Hematopoietic multipotent progenitor cell treated with erythropoietin and hydrocortisone succinate and interleukin-3 and kit ligand, for 8 days (in vitro differentiated cells): ENCODE measurements at regions not wholly inside any gene's neighbourhood (a gene's known extent, or its start where the extent isn't known, plus 50 kb on each side); places are given as distances from the start of the nearest gene placed in this dataset.

Experiments
- DNase-seq: peaks from one replicate; pipeline ENCODE4 v3.0.0-alpha.2; 2015

DNA sequence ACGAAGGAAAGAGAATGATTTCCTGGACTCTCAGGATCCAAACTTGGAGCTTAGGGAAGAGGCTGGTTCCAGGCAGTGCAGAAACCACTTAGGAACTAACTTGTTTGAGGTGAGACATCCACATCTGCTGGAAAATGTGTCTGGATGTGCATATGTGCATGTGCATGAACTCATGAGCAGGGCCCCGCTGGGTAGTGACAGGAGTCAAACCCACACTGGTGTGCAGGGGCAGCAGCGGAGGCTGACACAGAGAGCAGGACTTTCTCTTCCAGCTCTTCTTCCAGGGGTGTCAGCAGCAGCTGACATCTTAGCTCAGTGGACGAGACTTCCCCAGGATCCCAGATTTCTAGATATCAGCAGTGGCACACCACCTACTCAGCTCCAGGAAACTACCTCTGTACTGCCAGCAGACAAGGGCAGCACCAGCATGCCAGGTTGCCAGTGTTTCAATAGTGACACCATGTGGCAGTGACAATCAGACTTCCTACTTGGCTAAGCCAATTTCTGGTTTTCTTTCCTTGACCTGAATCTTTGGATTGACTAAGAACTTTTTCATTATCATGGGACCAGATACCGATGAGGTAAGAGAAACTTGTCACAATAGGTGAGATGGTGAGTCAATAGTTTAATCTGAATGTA lies 227.5 kb upstream of the ZC3H12C start:
- no peak for DNase-seq

DNA sequence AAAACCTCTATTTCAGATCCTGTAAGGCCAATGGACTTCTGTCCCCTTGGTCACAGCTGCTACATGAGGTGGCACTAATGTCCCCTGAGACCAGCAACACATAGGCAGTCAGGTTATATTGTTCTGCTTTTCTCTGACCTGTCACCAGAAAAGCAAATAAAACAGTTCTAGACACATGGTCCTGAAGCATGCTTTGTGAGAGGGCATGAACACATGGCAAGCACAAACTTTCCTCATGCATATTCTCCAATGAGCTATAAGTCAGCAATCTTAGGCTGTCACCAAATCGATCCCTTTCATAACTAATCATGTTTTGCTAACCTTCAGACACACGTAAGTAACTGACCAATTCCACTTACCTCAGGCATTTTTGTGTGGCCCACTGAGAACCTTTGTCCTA lies 225.4 kb upstream of the ZC3H12C start:
- no peak for DNase-seq

DNA sequence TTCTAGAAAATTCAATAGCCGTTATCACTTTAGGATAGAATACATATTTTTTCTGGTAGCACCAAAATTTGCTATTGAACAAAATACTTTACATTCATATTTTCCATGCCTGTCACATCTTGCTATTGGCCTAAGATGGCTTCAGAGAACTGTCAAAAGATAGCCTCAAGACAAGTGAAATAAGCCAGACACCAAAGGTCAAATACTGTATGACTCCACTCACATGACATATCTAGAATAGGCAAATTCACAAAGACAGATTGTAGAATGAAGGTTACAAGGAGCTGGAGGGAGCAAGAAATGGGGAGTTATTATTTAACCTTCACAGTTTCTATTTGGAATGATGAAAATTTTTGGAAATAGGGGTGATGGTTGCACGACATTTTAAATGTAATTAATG lies 223.7 kb upstream of the ZC3H12C start:
- DNase-seq, result no peak

- no peak for DNase-seq
Measured at GRCh38 chr11:109870297-109870696, 222.9 kb upstream of the ZC3H12C start.

DNA sequence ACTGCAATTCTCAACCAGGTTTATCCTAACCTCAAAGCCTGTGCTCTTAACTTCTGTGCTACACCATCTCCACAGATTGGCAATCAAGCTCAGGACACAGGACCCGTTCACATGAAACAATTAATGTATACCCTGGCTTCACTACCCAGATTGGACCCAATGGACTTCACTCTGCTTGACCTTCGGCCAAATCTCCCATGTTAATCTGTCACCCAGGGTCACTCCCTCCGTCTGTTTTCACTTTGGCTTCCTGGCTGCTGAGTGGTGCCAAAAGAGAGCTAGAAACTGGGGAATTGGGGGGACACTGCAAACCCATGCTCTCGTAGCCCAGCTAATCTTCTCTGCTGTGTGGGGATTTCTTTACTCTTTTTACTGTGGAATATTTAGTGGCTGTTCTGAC lies 216.1 kb upstream of the ZC3H12C start:
- no peak for DNase-seq

DNA sequence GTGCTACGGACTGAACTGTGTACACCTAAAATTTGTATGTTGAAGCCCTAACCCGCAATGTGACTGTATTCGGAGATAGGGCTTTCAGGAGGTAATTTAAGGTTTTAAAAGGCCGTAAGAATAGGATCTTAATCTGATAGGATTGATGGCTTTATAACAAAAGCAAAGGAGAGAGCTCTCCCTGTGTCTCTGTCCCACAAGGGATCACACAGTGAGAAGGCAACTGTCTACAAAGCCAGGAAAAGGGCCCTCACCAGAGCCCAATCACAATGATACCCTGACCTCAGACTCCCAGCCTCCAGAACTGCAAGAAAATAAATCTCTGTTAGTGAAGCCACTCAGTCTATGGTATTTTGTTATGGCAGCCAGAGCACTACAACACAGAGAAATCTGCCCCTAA lies 208.7 kb upstream of the ZC3H12C start:
- DNase-seq, result no peak

GRCh38 chr11:109885006-109885405 lies 208.2 kb upstream of the ZC3H12C start:
- DNase-seq, result no peak

DNA sequence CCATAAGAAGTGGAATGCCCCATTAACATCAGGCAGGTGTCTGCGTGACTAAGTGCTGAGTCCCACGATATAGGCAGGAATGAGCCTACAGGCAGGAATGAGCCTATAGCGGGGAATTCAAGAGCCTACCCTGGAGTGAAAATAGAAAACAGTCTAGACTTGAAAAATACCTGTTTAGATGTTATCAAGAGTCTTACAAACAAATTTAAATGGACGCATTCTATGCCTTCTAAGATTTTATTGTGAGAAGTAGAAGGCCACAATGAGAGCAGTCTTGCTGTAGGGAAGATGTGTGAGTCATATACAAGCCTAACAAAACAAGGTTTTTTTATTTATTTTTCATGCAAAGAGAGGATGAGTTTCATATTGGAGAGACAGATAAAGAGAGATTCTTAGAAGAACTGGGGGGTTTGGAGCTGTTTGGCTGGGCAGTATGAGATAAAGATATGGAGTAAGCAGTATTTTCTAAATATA lies 200.8 kb upstream of the ZC3H12C start:
- DNase-seq, result peak; percentile 78

DNA sequence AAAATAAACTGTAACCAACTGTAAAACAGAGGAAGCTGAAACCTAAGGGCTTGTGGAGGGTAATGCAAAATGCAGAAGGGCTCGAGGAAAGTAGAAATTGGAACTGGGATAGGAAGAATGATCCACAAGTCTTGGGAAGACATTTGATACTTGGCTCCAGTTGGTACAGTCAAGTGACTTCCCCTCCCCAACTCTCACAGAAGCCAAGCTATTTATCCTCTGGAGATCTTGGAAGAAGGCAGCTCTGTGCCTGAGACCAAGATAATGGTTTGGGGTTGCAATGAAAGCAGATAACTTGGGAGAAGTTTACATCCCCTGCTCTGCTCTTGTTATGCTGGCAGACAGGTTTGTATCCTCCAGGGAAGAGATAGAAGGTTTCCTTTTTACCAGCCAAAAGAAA lies 198.9 kb upstream of the ZC3H12C start:
- peak; percentile 4 for DNase-seq

DNA sequence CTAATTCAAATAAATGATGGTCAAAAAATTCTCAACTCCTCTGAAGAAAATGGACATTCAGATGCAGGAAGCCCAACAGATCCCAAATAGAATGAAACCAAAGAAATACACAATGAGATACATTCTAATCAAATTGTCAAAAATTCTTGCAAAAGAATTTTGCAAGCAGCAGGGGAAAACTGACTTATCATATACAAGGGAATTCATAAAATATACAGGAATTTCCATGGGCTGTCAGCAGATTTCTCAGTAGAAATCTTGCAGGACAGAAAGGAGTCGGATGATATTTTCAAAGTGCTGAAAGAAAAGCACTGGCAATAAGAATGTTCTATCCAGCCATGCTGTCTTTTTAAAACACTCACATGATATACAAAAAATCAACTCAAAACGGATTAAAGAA lies 194.6 kb upstream of the ZC3H12C start:
- no peak for DNase-seq

GRCh38 chr11:109902764-109903433 lies 190.3 kb upstream of the ZC3H12C start:
- DNase-seq, result peak; percentile 74

DNA sequence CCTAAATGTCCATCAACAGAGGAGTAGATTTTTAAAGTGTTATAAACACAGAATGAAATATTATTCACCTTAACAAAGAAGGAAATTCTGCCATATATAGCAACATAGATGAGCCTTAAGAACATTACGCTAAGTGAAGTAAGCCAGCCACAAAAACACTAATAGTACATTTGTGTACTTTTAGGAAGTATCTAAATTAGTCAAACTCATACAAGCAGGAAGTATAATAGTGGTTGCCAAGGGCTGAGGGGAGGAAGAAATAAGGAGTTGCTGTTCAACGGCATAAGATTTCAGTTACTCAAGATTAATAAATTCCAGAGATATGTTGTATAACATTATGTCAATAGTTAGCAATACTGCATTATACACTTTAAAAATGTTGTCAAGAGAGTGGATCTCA lies 181.7 kb upstream of the ZC3H12C start:
- DNase-seq, result no peak

GRCh38 chr11:109914038-109914437 lies 179.2 kb upstream of the ZC3H12C start:
- DNase-seq, result no peak

DNA sequence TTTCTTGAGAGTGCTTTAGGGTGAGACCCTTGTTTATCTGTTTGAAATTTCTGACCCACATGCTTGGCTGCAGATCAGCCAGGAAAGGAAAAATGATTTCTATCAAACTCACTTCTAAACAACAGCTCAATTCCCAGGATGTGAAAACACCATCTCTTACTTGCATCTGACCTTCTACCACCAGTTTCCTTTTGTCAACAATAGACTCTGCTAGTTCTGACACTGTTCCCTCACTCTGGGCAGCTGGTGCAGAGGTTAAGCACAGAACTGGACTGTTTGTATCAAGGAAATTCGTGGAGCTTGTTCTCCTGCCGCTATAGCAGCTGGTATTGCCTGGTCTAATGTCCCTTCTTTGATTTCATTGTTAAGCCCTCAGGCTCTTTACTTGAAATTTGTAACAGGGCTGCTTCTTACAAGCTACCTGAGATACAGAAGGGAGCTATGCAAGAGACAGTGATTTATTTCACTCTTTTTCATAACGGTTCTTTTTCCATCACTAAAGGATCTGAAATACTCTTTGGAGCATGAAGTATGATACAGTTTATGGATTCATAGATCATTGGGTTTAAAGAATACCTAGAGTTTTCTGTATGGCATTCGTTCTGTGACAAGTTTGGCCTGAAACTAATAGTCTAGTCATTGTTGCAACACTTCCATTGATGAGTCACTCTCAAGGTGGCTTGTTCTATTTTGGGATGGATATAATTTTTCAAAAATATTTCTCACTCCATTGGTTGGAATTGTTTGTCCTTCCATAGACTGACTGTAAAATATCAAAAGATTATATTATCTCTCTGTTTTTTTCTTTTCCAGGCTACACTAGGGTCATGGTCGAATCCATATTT lies 178.2 kb upstream of the ZC3H12C start:
- DNase-seq, result no peak

GRCh38 chr11:109926941-109927340 lies 166.3 kb upstream of the ZC3H12C start:
- DNase-seq, result no peak

- DNase-seq, result no peak
Measured at GRCh38 chr11:109929308-109929707, 163.9 kb upstream of the ZC3H12C start.

DNA sequence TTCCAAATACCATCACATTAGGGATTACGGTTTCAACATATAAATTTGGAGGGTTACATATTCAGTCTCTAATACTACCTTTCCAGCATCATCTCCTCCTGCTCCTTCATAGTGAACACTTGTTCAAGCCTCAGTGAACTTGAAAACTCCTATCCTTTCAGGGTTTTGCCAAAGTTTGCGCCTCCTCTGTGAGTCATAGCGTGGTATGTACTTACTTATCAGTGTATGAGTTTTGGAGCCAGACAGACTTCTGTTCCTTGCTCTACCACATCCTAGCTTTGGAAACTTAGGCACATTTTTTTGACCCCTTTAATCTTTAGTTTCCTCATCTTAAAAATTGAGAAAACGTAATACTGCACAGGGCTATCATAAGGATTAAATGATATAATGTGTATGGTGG lies 160.1 kb upstream of the ZC3H12C start:
- no peak for DNase-seq

DNA sequence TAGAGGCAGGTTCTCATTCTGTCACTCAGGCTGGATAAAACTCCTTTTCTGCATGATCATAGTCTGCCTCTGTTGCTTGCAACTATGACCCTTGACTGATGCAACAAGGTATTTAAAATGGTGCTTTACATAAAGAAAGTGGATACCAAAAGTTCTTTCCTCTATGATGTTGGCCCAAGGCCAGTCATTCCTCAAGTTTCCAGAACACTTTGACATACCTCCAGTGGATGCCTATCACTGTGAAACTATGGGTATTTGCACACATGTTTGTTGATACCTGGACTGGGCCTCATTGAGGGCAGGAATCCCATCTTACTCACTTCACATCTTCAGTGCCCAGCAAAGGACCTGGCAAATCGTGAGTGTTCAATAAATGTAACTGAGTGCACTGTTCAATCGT lies 159.0 kb upstream of the ZC3H12C start:
- no peak for DNase-seq

DNA sequence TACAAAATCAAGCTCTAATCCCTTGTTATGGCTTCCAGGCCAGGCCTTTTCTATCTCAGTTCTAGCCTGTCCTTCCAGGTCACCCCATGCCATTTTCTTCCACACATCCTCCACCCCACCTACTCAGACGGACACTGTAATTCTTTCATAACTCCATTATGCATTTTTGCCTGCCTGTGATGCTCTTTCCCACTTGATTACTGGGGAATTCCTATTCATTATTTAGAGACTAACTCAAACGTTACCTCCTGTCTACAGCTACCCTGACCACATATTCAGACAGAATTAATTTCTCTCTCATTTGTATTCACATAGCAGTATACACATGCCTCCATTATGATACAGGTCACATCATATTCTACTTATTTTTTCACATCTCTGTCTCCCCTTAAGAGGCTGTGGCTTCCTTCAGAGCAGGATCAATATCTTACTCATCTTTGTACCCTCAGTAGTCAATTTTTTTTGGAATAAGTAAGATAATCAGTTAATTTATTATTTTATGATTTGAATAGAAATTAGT lies 156.5 kb upstream of the ZC3H12C start:
- no peak for DNase-seq

DNA sequence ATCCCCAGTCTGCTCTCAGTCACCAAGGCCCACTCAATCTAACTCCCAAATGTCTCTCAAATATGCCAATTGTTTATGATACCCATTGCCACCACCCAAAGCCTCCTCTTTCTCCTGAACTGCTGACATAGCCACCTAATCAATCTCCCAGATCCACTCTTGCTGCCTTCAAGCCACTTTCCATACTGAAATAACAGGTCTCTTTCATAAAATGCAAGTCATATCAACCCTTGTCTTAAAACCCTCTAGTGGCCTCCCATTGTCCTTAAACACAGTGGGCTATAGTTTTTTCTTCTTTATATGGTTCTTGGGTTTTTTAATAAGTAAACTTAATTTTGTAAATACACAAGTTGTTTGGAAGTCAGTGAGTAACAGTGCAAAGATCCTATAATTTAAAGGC lies 155.2 kb upstream of the ZC3H12C start:
- peak; percentile 6 for DNase-seq

DNA sequence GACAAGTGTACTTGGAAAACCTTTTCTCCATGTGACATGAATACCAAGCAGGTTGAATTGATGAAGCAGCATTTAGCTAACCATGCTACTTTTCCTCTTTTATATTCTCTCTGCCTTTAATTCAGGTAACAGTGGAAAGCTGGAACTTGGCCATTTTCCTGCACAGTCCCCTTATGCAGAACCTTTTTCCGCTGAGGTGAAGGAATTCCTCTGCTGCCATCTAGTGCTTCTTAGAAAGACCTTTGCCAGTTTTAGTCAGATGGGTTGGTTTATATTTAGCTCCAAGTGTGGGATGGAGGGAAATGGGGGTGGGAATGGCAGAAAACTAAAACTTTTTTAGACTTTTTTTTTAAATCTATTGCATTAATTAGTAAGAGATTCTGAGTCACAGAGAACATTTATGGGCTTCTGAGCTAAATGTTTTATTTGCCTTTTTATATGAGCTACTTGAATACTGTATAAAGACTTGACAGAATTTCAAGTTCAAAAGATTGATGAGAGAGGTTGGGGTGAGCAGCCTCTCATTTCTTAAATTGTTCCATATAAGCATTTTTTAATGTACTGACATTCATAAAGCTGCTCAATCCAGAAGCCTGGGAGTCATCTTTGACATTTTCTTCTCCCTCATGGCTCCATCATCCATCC lies 153.9 kb upstream of the ZC3H12C start:
- DNase-seq, result peak; percentile 72

GRCh38 chr11:109940816-109941215 lies 152.4 kb upstream of the ZC3H12C start:
- DNase-seq, result no peak
